ENCODE measurements at regions not wholly inside any gene's neighbourhood (a gene's known extent, or its start where the extent isn't known, plus 50 kb on each side); places are given as distances from the start of the nearest gene placed in this dataset.

- no peak overlapping the region for H3K27ac ChIP-seq (ENCODE audit: low read depth, low read length)
- H3K27me3 ChIP-seq (ENCODE audit: control insufficient read depth, insufficient read depth, low read length), result no peaks in the 10 kb centered on the region
- H3K36me3 ChIP-seq (ENCODE audit: control insufficient read depth, insufficient read depth, low read length), result no peaks in the 10 kb centered on the region
- no peak overlapping the region for H3K4me3 ChIP-seq (ENCODE audit: low read depth, low read length)
- no peak for DNase-seq (ENCODE audit: low read depth in 4 of 6, low spot score in 6 of 6)
- no peaks in the 10 kb centered on the region for H3K9me3 ChIP-seq (ENCODE audit: control insufficient read depth, insufficient read depth, low read length)
- no peaks in the 10 kb centered on the region for H3K4me1 ChIP-seq (ENCODE audit: control insufficient read depth, insufficient read depth, low read length)
- no CpG with 5 or more reads among the region's 2 CpGs for WGBS (ENCODE audit: insufficient coverage)
Measured at GRCh38 chr4:156499684-156500083, 471.9 kb downstream of the PDGFC start.

- Histone ChIP-seq H3K27me3 (ENCODE audit: control insufficient read depth, insufficient read depth, low read length) (no peaks in the 10 kb centered on the region), H3K4me3 (ENCODE audit: low read depth, low read length) (no peak overlapping the region), H3K4me1 (ENCODE audit: control insufficient read depth, insufficient read depth, low read length) (no peaks in the 10 kb centered on the region), H3K9me3 (ENCODE audit: control insufficient read depth, insufficient read depth, low read length) (no peaks in the 10 kb centered on the region), H3K36me3 (ENCODE audit: control insufficient read depth, insufficient read depth, low read length) (no peaks in the 10 kb centered on the region), H3K27ac (ENCODE audit: low read depth, low read length) (no peak overlapping the region)
- 93% methylated on average over 2 of the region's 6 CpGs for WGBS (ENCODE audit: insufficient coverage)
- peak in 2 of 6 donors; percentile 45 to 86 for DNase-seq (ENCODE audit: low read depth in 4 of 6, low spot score in 6 of 6)
Measured at GRCh38 chr4:156497486-156497885, 474.1 kb downstream of the PDGFC start.

- H3K4me3 ChIP-seq (ENCODE audit: low read depth, low read length), result no peak overlapping the region
- H3K27ac ChIP-seq (ENCODE audit: low read depth, low read length), result no peak overlapping the region
- 100% methylated on average over 1 of the region's 3 CpGs for WGBS (ENCODE audit: insufficient coverage)
- DNase-seq (ENCODE audit: low read depth in 4 of 6, low spot score in 6 of 6), result no peak
- H3K9me3 ChIP-seq (ENCODE audit: control insufficient read depth, insufficient read depth, low read length), result no peaks in the 10 kb centered on the region
- H3K36me3 ChIP-seq (ENCODE audit: control insufficient read depth, insufficient read depth, low read length), result no peaks in the 10 kb centered on the region
- H3K4me1 ChIP-seq (ENCODE audit: control insufficient read depth, insufficient read depth, low read length), result no peaks in the 10 kb centered on the region
- H3K27me3 ChIP-seq (ENCODE audit: control insufficient read depth, insufficient read depth, low read length), result no peaks in the 10 kb centered on the region
Measured at GRCh38 chr4:156496797-156497196, 474.8 kb downstream of the PDGFC start.

GRCh38 chr4:156495836-156496235 is 475.8 kb downstream of the PDGFC start:
- Histone ChIP-seq H3K27me3 (ENCODE audit: control insufficient read depth, insufficient read depth, low read length) (no peaks in the 10 kb centered on the region), H3K9me3 (ENCODE audit: control insufficient read depth, insufficient read depth, low read length) (no peaks in the 10 kb centered on the region), H3K4me1 (ENCODE audit: control insufficient read depth, insufficient read depth, low read length) (no peaks in the 10 kb centered on the region), H3K36me3 (ENCODE audit: control insufficient read depth, insufficient read depth, low read length) (no peaks in the 10 kb centered on the region), H3K27ac (ENCODE audit: low read depth, low read length) (no peak overlapping the region), H3K4me3 (ENCODE audit: low read depth, low read length) (no peak overlapping the region)
- DNase-seq (ENCODE audit: low read depth in 4 of 6, low spot score in 6 of 6), result no peak
- WGBS (ENCODE audit: insufficient coverage), result no CpG with 5 or more reads among the region's 1 CpG

- Histone ChIP-seq H3K4me1 (ENCODE audit: control insufficient read depth, insufficient read depth, low read length) (no peaks in the 10 kb centered on the region), H3K4me3 (ENCODE audit: low read depth, low read length) (no peak overlapping the region), H3K27ac (ENCODE audit: low read depth, low read length) (no peak overlapping the region), H3K9me3 (ENCODE audit: control insufficient read depth, insufficient read depth, low read length) (no peaks in the 10 kb centered on the region), H3K27me3 (ENCODE audit: control insufficient read depth, insufficient read depth, low read length) (no peaks in the 10 kb centered on the region), H3K36me3 (ENCODE audit: control insufficient read depth, insufficient read depth, low read length) (no peaks in the 10 kb centered on the region)
- DNase-seq (ENCODE audit: low read depth in 4 of 6, low spot score in 6 of 6), result peak in 3 of 6 donors; percentile 25 to 57 (median 43)
Measured at GRCh38 chr4:156495091-156495490, 476.5 kb downstream of the PDGFC start.

GRCh38 chr4:156493858-156494257 is 477.7 kb downstream of the PDGFC start:
- peak in 1 of 6 donors; percentile 50 for DNase-seq (ENCODE audit: low read depth in 4 of 6, low spot score in 6 of 6)
- WGBS (ENCODE audit: insufficient coverage), result 46% methylated on average over 2 of the region's 3 CpGs

GRCh38 chr4:156487107-156487506 is 484.5 kb downstream of the PDGFC start:
- DNase-seq (ENCODE audit: low read depth in 4 of 6, low spot score in 6 of 6), result no peak
- H3K4me3 ChIP-seq (ENCODE audit: low read depth, low read length), result no peak overlapping the region
- H3K4me1 ChIP-seq (ENCODE audit: control insufficient read depth, insufficient read depth, low read length), result no peaks in the 10 kb centered on the region
- no peak overlapping the region for H3K27ac ChIP-seq (ENCODE audit: low read depth, low read length)
- no peaks in the 10 kb centered on the region for H3K36me3 ChIP-seq (ENCODE audit: control insufficient read depth, insufficient read depth, low read length)
- 90% methylated on average over 3 of the region's 6 CpGs for WGBS (ENCODE audit: insufficient coverage)
- no peaks in the 10 kb centered on the region for H3K27me3 ChIP-seq (ENCODE audit: control insufficient read depth, insufficient read depth, low read length)
- H3K9me3 ChIP-seq (ENCODE audit: control insufficient read depth, insufficient read depth, low read length), result no peaks in the 10 kb centered on the region

More at GRCh38 chr4:156493858-156494257, 477.7 kb downstream of the PDGFC start:
- Histone ChIP-seq H3K27me3 (ENCODE audit: control insufficient read depth, insufficient read depth, low read length) (no peaks in the 10 kb centered on the region), H3K36me3 (ENCODE audit: control insufficient read depth, insufficient read depth, low read length) (no peaks in the 10 kb centered on the region), H3K4me3 (ENCODE audit: low read depth, low read length) (no peak overlapping the region), H3K4me1 (ENCODE audit: control insufficient read depth, insufficient read depth, low read length) (no peaks in the 10 kb centered on the region), H3K9me3 (ENCODE audit: control insufficient read depth, insufficient read depth, low read length) (no peaks in the 10 kb centered on the region), H3K27ac (ENCODE audit: low read depth, low read length) (no peak overlapping the region)

- 70% methylated on average over 2 of the region's 11 CpGs for WGBS (ENCODE audit: insufficient coverage)
- no peak for DNase-seq (ENCODE audit: low read depth in 4 of 6, low spot score in 6 of 6)
- H3K9me3 ChIP-seq (ENCODE audit: control insufficient read depth, insufficient read depth, low read length), result no peaks in the 10 kb centered on the region
- no peaks in the 10 kb centered on the region for H3K36me3 ChIP-seq (ENCODE audit: control insufficient read depth, insufficient read depth, low read length)
- no peak overlapping the region for H3K4me3 ChIP-seq (ENCODE audit: low read depth, low read length)
- no peaks in the 10 kb centered on the region for H3K27me3 ChIP-seq (ENCODE audit: control insufficient read depth, insufficient read depth, low read length)
- H3K27ac ChIP-seq (ENCODE audit: low read depth, low read length), result no peak overlapping the region
- no peaks in the 10 kb centered on the region for H3K4me1 ChIP-seq (ENCODE audit: control insufficient read depth, insufficient read depth, low read length)
Measured at GRCh38 chr4:156481845-156482244, 489.8 kb downstream of the PDGFC start.

- Histone ChIP-seq H3K9me3 (ENCODE audit: control insufficient read depth, insufficient read depth, low read length) (no peaks in the 10 kb centered on the region), H3K36me3 (ENCODE audit: control insufficient read depth, insufficient read depth, low read length) (no peaks in the 10 kb centered on the region), H3K4me3 (ENCODE audit: low read depth, low read length) (no peak overlapping the region), H3K27ac (ENCODE audit: low read depth, low read length) (no peak overlapping the region), H3K27me3 (ENCODE audit: control insufficient read depth, insufficient read depth, low read length) (no peaks in the 10 kb centered on the region), H3K4me1 (ENCODE audit: control insufficient read depth, insufficient read depth, low read length) (no peaks in the 10 kb centered on the region)
- no peak for DNase-seq (ENCODE audit: low read depth in 4 of 6, low spot score in 6 of 6)
- no CpG with 5 or more reads among the region's 2 CpGs for WGBS (ENCODE audit: insufficient coverage)
Measured at GRCh38 chr4:156477636-156478035, 494.0 kb downstream of the PDGFC start.

- Histone ChIP-seq H3K9me3 (ENCODE audit: control insufficient read depth, insufficient read depth, low read length) (no peaks in the 10 kb centered on the region), H3K36me3 (ENCODE audit: control insufficient read depth, insufficient read depth, low read length) (no peaks in the 10 kb centered on the region), H3K4me3 (ENCODE audit: low read depth, low read length) (no peak overlapping the region), H3K27me3 (ENCODE audit: control insufficient read depth, insufficient read depth, low read length) (no peaks in the 10 kb centered on the region), H3K4me1 (ENCODE audit: control insufficient read depth, insufficient read depth, low read length) (no peaks in the 10 kb centered on the region), H3K27ac (ENCODE audit: low read depth, low read length) (no peak overlapping the region)
- WGBS (ENCODE audit: insufficient coverage), result no CpG with 5 or more reads among the region's 2 CpGs
- no peak for DNase-seq (ENCODE audit: low read depth in 4 of 6, low spot score in 6 of 6)
Measured at GRCh38 chr4:156476359-156476758, 495.2 kb downstream of the PDGFC start.
